ENCODE measurements at regions not wholly inside any gene's neighbourhood (a gene's known extent, or its start where the extent isn't known, plus 50 kb on each side); places are given as distances from the start of the nearest gene placed in this dataset.

- Mint-ChIP-seq H3K27ac (no peak overlapping the region), H3K27me3 (ENCODE audit: low read depth) (no peaks in the 10 kb centered on the region), H3K36me3 (ENCODE audit: insufficient read depth in 1 of 3, low read depth in 3 of 3) (no peaks in the 10 kb centered on the region), H3K4me1 (peaks cover 8 to 13% of the 10 kb centered on the region in 2 experiments), H3K9me3 (peaks cover 0 to 2% of the 10 kb centered on the region in 2 experiments; a peak in 1 of 5 replicates), H3K4me3 (no peak overlapping the region)
- H3K9ac ChIP-seq (ENCODE audit: extremely low read depth, insufficient read length, low read length), result no peak overlapping the region
- H2BK20ac ChIP-seq (ENCODE audit: low read depth, low read length, poor library complexity, severe bottlenecking), result no peak overlapping the region
- H3K14ac ChIP-seq (ENCODE audit: insufficient read depth, low read length), result no peak overlapping the region
- H3T11ph ChIP-seq (ENCODE audit: low read length), result no peak overlapping the region
- no peak overlapping the region for H2AK5ac ChIP-seq (ENCODE audit: insufficient read length, low read length)
- H3K27ac ChIP-seq (ENCODE audit: insufficient read length, low read depth, low read length), result no peak overlapping the region
- no peak overlapping the region for H3K18ac ChIP-seq (ENCODE audit: insufficient read length, low read depth, low read length)
- H3K4ac ChIP-seq (ENCODE audit: low read depth, low read length), result no peak overlapping the region
- H4K5ac ChIP-seq (ENCODE audit: insufficient read length, low read depth, low read length), result no peak overlapping the region
- H3K9me3 ChIP-seq (ENCODE audit: control insufficient read depth, low read depth, low read length), result no peaks in the 10 kb centered on the region
- H3K79me1 ChIP-seq (ENCODE audit: insufficient read depth, low read depth, low read length, poor library complexity, severe bottlenecking), result no peaks in the 10 kb centered on the region
- no peak overlapping the region for H4K91ac ChIP-seq (ENCODE audit: insufficient read length, low read depth, low read length)
- no peak for DNase-seq
- H3K4me2 ChIP-seq (ENCODE audit: insufficient read depth, insufficient read length, low read length), result no peak overlapping the region
- H4K20me1 ChIP-seq (ENCODE audit: control insufficient read depth, insufficient read depth, insufficient read length), result no peaks in the 10 kb centered on the region
- no peak overlapping the region for H2BK5ac ChIP-seq (ENCODE audit: insufficient read length, low read length)
- no peak overlapping the region for H4K8ac ChIP-seq (replicated peaks; ENCODE audit: insufficient read length, low read depth, low read length)
- H2BK12ac ChIP-seq (ENCODE audit: insufficient read length, low read depth, low read length), result no peak overlapping the region
- H3K23me2 ChIP-seq (ENCODE audit: insufficient read length, low read depth, low read length, poor library complexity, severe bottlenecking), result no peaks in the 10 kb centered on the region
- no peak overlapping the region for H2BK120ac ChIP-seq (ENCODE audit: low read depth, low read length, poor library complexity, severe bottlenecking)
- no peak for TF ChIP-seq CTCF (conservative IDR thresholded peaks at IDR 0.05)
- no peak overlapping the region for H2BK15ac ChIP-seq (ENCODE audit: low read depth, low read length)
- no peak overlapping the region for H3K23ac ChIP-seq (ENCODE audit: insufficient read length, low read depth, low read length)
- no peak overlapping the region for H2AFZ ChIP-seq (ENCODE audit: low read length)
- no peaks in the 10 kb centered on the region for H3K27me3 ChIP-seq (ENCODE audit: insufficient read depth, low read length)
- H3K79me2 ChIP-seq (ENCODE audit: insufficient read depth, low read length), result no peaks in the 10 kb centered on the region
- no peak overlapping the region for H3K56ac ChIP-seq (ENCODE audit: insufficient read length, low read depth, low read length)
- H3K4me1 ChIP-seq (ENCODE audit: insufficient read depth, low read length), result no peaks in the 10 kb centered on the region
These were observed 178.1 kb downstream of the IL15 start for GRCh38 chr4:141814499-141814898.

All from H9 (cell line).